ENCODE measurements at regions not wholly inside any gene's neighbourhood (a gene's known extent, or its start where the extent isn't known, plus 50 kb on each side); places are given as distances from the start of the nearest gene placed in this dataset.

DNA sequence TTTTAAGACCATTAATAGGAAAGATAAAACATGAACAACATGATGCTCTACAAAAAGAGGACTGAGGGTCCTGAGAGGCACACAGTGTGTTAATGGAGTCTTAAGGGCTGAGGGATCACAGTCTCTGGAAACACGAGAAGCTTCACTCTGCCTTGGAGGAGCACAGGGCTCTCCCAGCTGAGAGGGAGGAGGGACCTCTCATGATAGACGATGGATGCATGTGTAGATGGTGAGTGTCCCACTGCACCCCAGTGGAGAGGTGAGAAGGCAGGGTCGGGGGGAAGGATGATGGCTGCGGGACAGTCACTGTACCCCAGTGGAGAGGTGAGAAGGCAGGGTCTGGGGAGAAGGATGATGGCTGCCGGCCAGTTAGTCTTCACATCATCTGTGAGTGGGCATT lies 613.4 kb downstream of the IRX1 start:
- no peaks in the 10 kb centered on the region for H3K27me3 ChIP-seq
- H3K9me3 ChIP-seq, result no peaks in the 10 kb centered on the region
- no peak overlapping the region for H3K27ac ChIP-seq
- H3K36me3 ChIP-seq, result no peaks in the 10 kb centered on the region
- WGBS, 2 donors, result 74 to 78% methylated on average over 5 of the region's 5 CpGs
- DNase-seq, result no peak
- no peak overlapping the region for H3K4me3 ChIP-seq
- intact Hi-C loops (cut with DNase I), result no loop called here
- H3K4me1 ChIP-seq, result no peaks in the 10 kb centered on the region
- no peak for TF ChIP-seq POLR2A (IDR thresholded peaks at IDR 0.05)
- TF ChIP-seq, protein P1, sequence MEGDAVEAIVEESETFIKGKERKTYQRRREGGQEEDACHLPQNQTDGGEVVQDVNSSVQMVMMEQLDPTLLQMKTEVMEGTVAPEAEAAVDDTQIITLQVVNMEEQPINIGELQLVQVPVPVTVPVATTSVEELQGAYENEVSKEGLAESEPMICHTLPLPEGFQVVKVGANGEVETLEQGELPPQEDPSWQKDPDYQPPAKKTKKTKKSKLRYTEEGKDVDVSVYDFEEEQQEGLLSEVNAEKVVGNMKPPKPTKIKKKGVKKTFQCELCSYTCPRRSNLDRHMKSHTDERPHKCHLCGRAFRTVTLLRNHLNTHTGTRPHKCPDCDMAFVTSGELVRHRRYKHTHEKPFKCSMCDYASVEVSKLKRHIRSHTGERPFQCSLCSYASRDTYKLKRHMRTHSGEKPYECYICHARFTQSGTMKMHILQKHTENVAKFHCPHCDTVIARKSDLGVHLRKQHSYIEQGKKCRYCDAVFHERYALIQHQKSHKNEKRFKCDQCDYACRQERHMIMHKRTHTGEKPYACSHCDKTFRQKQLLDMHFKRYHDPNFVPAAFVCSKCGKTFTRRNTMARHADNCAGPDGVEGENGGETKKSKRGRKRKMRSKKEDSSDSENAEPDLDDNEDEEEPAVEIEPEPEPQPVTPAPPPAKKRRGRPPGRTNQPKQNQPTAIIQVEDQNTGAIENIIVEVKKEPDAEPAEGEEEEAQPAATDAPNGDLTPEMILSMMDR (IDR thresholded peaks at IDR 0.05), result no peak

DNA sequence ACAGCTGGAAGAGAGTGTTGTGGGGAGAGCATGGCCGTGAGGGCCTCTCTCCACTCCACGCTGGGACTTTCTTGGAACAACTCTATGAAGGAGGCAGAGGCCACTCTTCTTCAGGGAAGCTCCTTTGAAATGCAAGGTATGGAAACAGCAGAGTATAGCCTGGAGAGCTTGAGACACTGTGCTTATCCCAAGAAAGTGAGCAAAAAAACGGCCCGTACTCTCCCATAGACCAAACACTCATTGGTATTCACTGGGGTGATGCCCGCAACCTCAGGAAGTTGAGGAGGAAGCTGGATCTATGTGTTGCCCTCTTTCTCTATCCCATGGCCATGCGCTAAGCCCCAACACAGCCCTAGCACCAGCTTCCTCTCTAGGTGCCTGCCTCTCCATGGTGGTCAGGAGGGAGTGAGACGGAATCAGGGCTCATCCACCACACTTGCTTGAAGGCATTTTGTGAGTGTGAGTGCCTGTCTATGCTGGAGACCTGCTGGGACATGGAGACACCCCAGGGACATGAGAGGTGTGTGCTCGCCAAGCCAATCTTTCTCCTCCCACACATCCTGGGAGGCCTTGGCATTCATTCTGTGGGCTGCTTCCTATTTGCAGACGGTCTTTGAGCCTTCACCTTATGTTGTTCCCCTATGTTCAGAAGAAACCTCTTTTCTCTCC lies 616.6 kb downstream of the IRX1 start:
- Histone ChIP-seq H3K36me3 (no peaks in the 10 kb centered on the region), H3K4me3 (no peak overlapping the region), H3K9me3 (no peaks in the 10 kb centered on the region), H3K4me1 (no peaks in the 10 kb centered on the region), H3K27me3 (no peaks in the 10 kb centered on the region), H3K27ac (no peak overlapping the region)
- DNase-seq, result no peak
- WGBS, 2 donors, result 73 to 74% methylated on average over 6 to 9 of the region's 9 CpGs
- intact Hi-C loops (cut with DNase I), result no loop called here
- TF ChIP-seq POLR2A (IDR thresholded peaks at IDR 0.05), result no peak
- TF ChIP-seq, protein P1 (IDR thresholded peaks at IDR 0.05), result no peak

DNA sequence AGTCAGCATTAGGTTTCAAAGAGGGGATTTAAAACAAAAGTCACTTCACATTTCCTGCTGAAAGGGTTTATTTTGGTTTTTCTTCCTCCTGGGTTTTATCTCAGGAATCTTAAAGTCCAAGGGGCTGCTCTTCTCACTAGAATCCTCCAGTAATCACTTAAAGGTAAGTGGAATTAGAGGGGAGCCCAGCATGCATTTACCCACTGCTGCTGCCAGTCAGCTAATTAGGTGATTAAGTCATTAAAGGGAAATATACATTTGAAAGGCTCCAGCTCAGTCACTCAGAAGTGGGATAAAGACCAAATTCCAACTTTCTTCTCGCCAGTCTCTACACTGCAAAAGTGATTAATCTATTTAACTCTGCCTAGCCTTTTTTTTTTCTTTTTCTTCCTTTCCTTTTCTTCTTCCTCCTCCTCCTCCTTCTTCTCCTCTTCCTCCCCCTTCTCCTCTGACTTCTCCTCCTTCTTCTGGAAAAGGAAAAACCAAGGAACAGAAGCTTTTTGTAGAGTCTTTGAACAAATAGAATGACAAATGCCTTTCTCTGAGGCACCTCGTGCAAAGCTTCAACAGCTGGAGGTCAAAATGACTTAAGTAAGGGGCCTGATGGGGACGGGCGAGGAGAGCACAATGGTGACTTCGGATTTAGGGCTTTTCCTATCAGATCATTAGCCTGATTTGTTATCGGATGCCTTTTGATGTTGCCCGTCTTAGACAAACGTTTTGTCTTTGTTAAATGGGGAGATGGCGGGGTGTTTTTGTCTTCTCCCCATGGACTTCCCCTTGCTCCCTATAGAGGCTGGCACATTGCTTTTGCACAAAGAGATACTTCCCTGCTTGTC lies 617.6 kb downstream of the IRX1 start:
- WGBS, 2 donors, result 21 to 40% methylated on average over 8 to 9 of the region's 9 CpGs
- H3K4me1 ChIP-seq, result no peaks in the 10 kb centered on the region
- intact Hi-C loops (cut with DNase I), result no loop called here
- no peak overlapping the region for H3K27ac ChIP-seq
- no peaks in the 10 kb centered on the region for H3K27me3 ChIP-seq
- H3K9me3 ChIP-seq, result no peaks in the 10 kb centered on the region
- H3K4me3 ChIP-seq, result no peak overlapping the region
- TF ChIP-seq, protein P1 (IDR thresholded peaks at IDR 0.05), result no peak
- no peak for TF ChIP-seq POLR2A (IDR thresholded peaks at IDR 0.05)
- H3K36me3 ChIP-seq, result no peaks in the 10 kb centered on the region
- DNase-seq, result no peak

DNA sequence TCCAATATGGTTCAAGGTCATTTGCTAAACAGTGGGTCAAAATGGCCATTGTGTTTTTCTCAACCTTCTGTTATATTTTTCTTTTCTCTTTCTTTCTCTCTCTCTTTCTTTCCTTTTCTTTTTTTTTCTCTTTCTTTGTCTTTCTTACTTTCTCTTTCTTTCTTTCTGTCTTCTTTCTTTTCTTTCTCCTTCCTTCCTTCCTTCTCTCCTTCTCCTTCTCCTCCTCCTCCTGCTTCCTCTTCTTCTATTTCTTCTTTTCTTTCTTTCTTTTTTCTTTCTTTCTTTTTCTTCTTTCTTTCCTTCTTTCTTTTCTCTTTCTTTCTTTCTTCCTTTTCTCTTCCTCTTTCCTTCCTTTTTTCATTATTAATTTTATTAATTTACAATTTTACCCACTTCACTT lies 619.5 kb downstream of the IRX1 start:
- Histone ChIP-seq H3K36me3 (no peaks in the 10 kb centered on the region), H3K9me3 (no peaks in the 10 kb centered on the region), H3K4me3 (no peak overlapping the region), H3K27me3 (no peaks in the 10 kb centered on the region), H3K4me1 (no peaks in the 10 kb centered on the region), H3K27ac (no peak overlapping the region)
- DNase-seq, result no peak
- TF ChIP-seq, protein P1 (IDR thresholded peaks at IDR 0.05), result no peak
- TF ChIP-seq POLR2A (IDR thresholded peaks at IDR 0.05), result no peak
- intact Hi-C loops (cut with DNase I), result no loop called here

DNA sequence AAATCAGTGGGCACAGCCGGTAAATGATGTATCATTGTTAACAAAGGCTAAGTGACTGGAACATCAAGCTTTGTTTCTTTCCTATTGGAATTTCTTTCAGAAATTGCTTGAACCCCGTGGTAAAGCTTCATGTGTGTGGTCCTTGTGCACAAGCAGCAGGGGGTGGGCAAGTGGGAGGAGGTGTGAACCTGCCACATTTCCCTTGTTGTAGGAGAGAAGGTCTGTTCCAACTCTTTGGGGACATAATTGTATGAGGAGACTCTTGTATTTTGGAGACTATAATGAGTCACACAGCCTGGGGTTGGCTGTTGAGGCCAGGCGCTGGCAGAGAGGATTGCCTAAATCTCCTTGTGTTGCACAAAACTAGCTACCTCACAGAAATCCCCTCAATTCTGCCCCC lies 620.5 kb downstream of the IRX1 start:
- H3K4me1 ChIP-seq, result no peaks in the 10 kb centered on the region
- DNase-seq, result no peak
- TF ChIP-seq, protein P1 (IDR thresholded peaks at IDR 0.05), result no peak
- no peak for TF ChIP-seq POLR2A (IDR thresholded peaks at IDR 0.05)
- WGBS, 2 donors, result 63 to 86% methylated on average over 2 to 3 of the region's 3 CpGs
- no peaks in the 10 kb centered on the region for H3K9me3 ChIP-seq
- H3K4me3 ChIP-seq, result no peak overlapping the region
- no peak overlapping the region for H3K27ac ChIP-seq
- H3K27me3 ChIP-seq, result no peaks in the 10 kb centered on the region
- no peaks in the 10 kb centered on the region for H3K36me3 ChIP-seq
- intact Hi-C loops (cut with DNase I), result no loop called here

All from esophagus squamous epithelium (tissue), 5 donors.